Sigmoid colon (tissue), 4 donors: ENCODE measurements at regions not wholly inside any gene's neighbourhood (a gene's known extent, or its start where the extent isn't known, plus 50 kb on each side); places are given as distances from the start of the nearest gene placed in this dataset.

Source experiments
- EP300 ChIP-seq, 4 donors: sonication (generic); formaldehyde crosslinking; IDR thresholded peaks; one replicate each; pipeline ENCODE4 v1.6.1; 2017; ENCODE audit warnings: antibody characterized with exemption in 4 of 4
- POLR2A ChIP-seq, 2 donors: fragments of 450-650 bp; IDR thresholded peaks; one replicate each; pipeline ENCODE4 v1.6.1; 2016; ENCODE audit warnings: antibody characterized with exemption in 2 of 2, mild to moderate bottlenecking in 2 of 2, moderate library complexity in 2 of 2
- POLR2AphosphoS5 ChIP-seq, 4 donors: sonication (generic); formaldehyde crosslinking; IDR thresholded peaks; one replicate each; pipeline ENCODE4 v1.6.1; 2017; ENCODE audit warnings: antibody characterized with exemption in 4 of 4
- TF ChIP-seq, protein P1 (sequence below), 4 experiments: fragments of 450-650 bp in 3 of 4; fragments of 200-600 bp in 1 of 4; IDR thresholded peaks; one replicate each; pipeline ENCODE4 v1.5.1; 2016 to 2019; ENCODE audit warnings: antibody characterized with exemption in 4 of 4, mild to moderate bottlenecking in 3 of 4, moderate library complexity in 2 of 4

DNA sequence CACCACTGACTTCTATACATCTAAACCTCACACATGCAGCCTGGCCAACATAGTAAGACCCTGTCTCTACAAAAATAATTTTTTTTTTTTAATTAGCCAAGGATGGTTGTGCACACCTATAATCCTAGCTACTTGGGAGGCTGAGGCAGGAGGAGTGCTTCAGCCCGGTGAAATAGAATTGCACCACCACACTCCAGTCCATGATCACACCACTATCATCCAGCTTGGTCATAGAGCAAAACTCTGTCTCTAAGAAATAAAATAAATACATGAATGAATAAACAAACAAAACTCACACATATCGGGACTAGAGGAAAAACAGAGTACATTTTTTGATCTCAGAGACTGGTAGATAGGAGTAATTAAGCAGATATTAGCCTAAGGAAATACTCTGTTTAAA is 66.6 kb upstream of the PDE5A start:
- TF ChIP-seq, protein P1, sequence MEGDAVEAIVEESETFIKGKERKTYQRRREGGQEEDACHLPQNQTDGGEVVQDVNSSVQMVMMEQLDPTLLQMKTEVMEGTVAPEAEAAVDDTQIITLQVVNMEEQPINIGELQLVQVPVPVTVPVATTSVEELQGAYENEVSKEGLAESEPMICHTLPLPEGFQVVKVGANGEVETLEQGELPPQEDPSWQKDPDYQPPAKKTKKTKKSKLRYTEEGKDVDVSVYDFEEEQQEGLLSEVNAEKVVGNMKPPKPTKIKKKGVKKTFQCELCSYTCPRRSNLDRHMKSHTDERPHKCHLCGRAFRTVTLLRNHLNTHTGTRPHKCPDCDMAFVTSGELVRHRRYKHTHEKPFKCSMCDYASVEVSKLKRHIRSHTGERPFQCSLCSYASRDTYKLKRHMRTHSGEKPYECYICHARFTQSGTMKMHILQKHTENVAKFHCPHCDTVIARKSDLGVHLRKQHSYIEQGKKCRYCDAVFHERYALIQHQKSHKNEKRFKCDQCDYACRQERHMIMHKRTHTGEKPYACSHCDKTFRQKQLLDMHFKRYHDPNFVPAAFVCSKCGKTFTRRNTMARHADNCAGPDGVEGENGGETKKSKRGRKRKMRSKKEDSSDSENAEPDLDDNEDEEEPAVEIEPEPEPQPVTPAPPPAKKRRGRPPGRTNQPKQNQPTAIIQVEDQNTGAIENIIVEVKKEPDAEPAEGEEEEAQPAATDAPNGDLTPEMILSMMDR (IDR thresholded peaks at IDR 0.05): no peak
- TF ChIP-seq POLR2A (IDR thresholded peaks at IDR 0.05) (no peak), POLR2AphosphoS5 (IDR thresholded peaks at IDR 0.05) (no peak), EP300 (IDR thresholded peaks at IDR 0.05) (no peak)
